Calu3 (cell line): ENCODE measurements at regions not wholly inside any gene's neighbourhood (a gene's known extent, or its start where the extent isn't known, plus 50 kb on each side); places are given as distances from the start of the nearest gene placed in this dataset.
A peak's percentile ranks its signal among the peaks of the same experiment; 100 is the strongest.
"Not testable (repeated sequence)": the region's sequence is repeated elsewhere in the genome, so short reads cannot be mapped to it uniquely, and the experiment has no call there.

Experiments
- BruUV-seq: library from RNA; stranded (reverse); fragments of 400-500 nt; replicated peaks from 2 replicates; lab custom pipeline; 2021; lab: Mats Ljungman, UMichigan
- CTCF ChIA-PET: fragments of 300-600 bp; sonication (Branson Sonifier 250); formaldehyde crosslinking; loops from one replicate; lab custom pipeline; 2022; ENCODE audit warnings: antibody characterized with exemption; lab: Charles Lee
- DNase-seq: peaks from one replicate; pipeline ENCODE4 v3.0.0; 2022
- H3K27ac Mint-ChIP-seq: one replicate; pipeline ENCODE4 v1.8.0; 2022; ENCODE audit warnings: mixed read lengths; ENCODE audit not compliant: unreplicated experiment
- H3K27me3 Mint-ChIP-seq: one replicate; pipeline ENCODE4 v1.8.0; 2022; ENCODE audit warnings: mixed read lengths; ENCODE audit not compliant: unreplicated experiment
- H3K36me3 Mint-ChIP-seq: one replicate; pipeline ENCODE4 v1.8.0; 2022; ENCODE audit warnings: mild to moderate bottlenecking, moderate library complexity, mixed read lengths; ENCODE audit not compliant: insufficient read depth, unreplicated experiment
- H3K4me1 Mint-ChIP-seq: one replicate; pipeline ENCODE4 v1.8.0; 2022; ENCODE audit warnings: mild to moderate bottlenecking, low read depth, mixed read lengths; ENCODE audit not compliant: unreplicated experiment
- H3K4me3 Mint-ChIP-seq: one replicate; pipeline ENCODE4 v1.8.0; 2022; ENCODE audit warnings: mild to moderate bottlenecking, low read depth, moderate library complexity, mixed read lengths; ENCODE audit not compliant: unreplicated experiment
- H3K9me3 Mint-ChIP-seq: one replicate; pipeline ENCODE4 v1.8.0; 2022; ENCODE audit warnings: low read depth, mixed read lengths; ENCODE audit not compliant: unreplicated experiment
- intact Hi-C: fragments of 100-400 bp; cut with micrococcal nuclease; formaldehyde crosslinking; loops from one replicate; pipeline ENCODE4 v1.10.0; 2022; ENCODE audit not compliant: unreplicated experiment
- TF ChIP-seq, protein P1 (sequence below): fragments of 200-600 bp; IDR thresholded peaks from one replicate; pipeline ENCODE4 v1.8.0; 2022; ENCODE audit warnings: antibody characterized with exemption; ENCODE audit not compliant: unreplicated experiment

DNA sequence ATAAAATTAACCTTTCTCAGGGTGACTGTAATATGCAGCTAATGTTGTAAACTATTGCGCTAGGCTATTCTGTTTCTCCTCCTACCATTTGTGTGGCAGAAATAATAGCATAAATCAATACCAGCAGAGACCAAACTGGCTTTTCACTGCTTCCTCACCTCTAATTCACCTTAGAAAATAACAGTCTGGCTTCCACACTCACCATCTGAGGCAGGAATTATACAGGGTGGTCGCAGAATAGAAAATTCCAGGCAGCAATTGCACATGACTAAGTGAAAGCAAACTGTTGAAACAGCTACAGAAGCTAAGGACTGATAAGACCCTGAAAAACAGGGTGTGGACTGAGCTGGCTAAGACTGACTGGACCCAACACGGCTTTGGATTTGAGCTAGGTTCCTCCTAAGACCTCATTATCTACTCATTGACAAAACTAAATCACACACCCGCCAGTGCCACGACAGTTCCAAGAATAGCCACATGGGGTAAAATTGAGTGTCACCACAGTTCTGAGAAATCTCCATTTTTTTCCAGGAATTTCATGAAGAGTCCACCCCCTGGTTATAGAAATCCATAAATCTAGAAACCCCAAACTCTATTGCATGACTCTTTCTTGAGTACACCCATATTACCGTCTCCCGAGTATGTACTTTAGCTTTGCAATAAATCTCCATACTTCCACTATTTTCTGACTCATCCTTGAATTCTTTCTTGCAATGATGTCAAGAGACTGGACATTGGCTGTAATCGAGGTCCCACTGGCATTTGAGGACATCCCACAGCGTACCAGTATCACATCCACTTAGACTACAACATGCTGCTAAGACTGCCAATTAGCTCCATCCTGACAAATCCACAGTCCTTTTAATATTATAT, 60.9 kb upstream of the KCNQ5 start:
- H3K27ac Mint-ChIP-seq: no peak overlapping the region
- peaks cover 27% of the 10 kb centered on the region for H3K4me1 Mint-ChIP-seq
- H3K36me3 Mint-ChIP-seq: no peaks in the 10 kb centered on the region

DNA sequence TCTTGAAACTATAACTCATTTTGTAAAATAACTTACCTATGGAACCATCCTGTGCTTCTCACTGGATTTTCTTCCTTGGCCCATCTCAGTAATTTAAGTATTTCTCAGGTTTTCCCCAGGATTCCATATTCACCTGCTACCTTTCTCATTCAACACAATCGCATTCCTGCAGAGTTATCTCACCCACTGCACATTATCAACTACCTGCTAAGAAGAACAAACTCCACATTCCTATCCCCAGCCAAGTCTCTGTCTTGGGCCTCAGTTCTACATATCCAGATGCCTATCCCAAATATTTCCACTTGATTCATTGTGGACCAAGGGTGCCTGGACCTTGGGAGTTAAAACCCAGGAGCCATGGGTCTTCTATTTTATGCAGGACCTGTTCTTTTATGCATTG, 60.2 kb upstream of the KCNQ5 start:
- CTCF ChIA-PET: no interaction called here

More for the DNA sequence above, 60.9 kb upstream of the KCNQ5 start:
- no peak for DNase-seq
- Mint-ChIP-seq H3K4me3 (no peak overlapping the region), H3K9me3 (no peaks in the 10 kb centered on the region), H3K27me3 (no peaks in the 10 kb centered on the region)
- CTCF ChIA-PET: no interaction called here
- intact Hi-C loops: no loop called here
- BruUV-seq: no TSS peak
- TF ChIP-seq, protein P1, sequence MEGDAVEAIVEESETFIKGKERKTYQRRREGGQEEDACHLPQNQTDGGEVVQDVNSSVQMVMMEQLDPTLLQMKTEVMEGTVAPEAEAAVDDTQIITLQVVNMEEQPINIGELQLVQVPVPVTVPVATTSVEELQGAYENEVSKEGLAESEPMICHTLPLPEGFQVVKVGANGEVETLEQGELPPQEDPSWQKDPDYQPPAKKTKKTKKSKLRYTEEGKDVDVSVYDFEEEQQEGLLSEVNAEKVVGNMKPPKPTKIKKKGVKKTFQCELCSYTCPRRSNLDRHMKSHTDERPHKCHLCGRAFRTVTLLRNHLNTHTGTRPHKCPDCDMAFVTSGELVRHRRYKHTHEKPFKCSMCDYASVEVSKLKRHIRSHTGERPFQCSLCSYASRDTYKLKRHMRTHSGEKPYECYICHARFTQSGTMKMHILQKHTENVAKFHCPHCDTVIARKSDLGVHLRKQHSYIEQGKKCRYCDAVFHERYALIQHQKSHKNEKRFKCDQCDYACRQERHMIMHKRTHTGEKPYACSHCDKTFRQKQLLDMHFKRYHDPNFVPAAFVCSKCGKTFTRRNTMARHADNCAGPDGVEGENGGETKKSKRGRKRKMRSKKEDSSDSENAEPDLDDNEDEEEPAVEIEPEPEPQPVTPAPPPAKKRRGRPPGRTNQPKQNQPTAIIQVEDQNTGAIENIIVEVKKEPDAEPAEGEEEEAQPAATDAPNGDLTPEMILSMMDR: no peak

DNA sequence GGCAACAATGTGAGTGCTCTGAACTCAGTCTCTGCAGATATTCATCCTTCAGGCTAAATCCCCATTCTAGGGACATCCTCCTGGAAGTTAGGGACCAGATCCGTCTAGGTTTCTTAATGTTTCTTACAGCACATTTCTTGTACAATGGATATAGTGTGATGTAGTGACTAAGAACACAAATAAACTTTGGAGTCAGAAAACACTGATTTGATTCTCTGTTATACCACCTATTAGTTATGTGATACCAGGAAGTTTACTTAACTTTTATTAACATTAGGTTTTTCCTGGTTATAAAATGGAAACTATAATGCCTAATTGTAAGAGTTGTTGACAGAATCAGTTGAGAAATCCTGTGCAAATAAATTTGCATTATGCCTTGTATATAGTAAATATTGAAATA, 57.6 kb upstream of the KCNQ5 start:
- no peaks in the 10 kb centered on the region for H3K36me3 Mint-ChIP-seq

More for the DNA sequence above, 60.2 kb upstream of the KCNQ5 start:
- no TSS peak for BruUV-seq
- H3K36me3 Mint-ChIP-seq: no peaks in the 10 kb centered on the region
- H3K27me3 Mint-ChIP-seq: no peaks in the 10 kb centered on the region
- intact Hi-C loops: no loop called here
- H3K4me1 Mint-ChIP-seq: peaks cover 27% of the 10 kb centered on the region
- H3K4me3 Mint-ChIP-seq: no peak overlapping the region
- TF ChIP-seq, protein P1: no peak
- H3K9me3 Mint-ChIP-seq: no peaks in the 10 kb centered on the region
- H3K27ac Mint-ChIP-seq: no peak overlapping the region
- DNase-seq: no peak

DNA sequence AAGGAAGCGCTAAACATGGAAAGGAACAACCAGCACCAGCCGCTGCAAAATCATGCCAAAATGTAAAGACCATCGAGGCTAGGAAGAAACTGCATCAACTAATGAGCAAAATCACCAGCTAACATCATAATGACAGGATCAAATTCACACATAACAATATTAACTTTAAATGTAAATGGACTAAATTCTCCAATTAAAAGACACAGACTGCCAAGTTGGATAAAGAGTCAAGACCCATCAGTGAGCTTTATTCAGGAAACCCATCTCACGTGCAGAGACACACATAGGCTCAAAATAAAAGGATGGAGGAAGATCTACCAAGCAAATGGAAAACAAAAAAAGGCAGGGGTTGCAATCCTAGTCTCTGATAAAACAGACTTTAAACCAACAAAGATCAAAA, 49.9 kb upstream of the KCNQ5 start:
- intact Hi-C loops, H3K4me1 Mint-ChIP-seq, H3K27me3 Mint-ChIP-seq, H3K9me3 Mint-ChIP-seq, BruUV-seq, H3K27ac Mint-ChIP-seq, H3K36me3 Mint-ChIP-seq, CTCF ChIA-PET, DNase-seq, H3K4me3 Mint-ChIP-seq: not testable (repeated sequence)

More for the DNA sequence above, 57.6 kb upstream of the KCNQ5 start:
- Mint-ChIP-seq H3K27ac (peak overlapping the region; percentile 48), H3K27me3 (no peaks in the 10 kb centered on the region), H3K4me1 (peaks cover 27% of the 10 kb centered on the region), H3K4me3 (no peak overlapping the region), H3K9me3 (no peaks in the 10 kb centered on the region)
- TF ChIP-seq, protein P1: no peak
- intact Hi-C loops: no loop called here
- CTCF ChIA-PET: interaction anchor here (1.0 kb wide), 1 partner anchor 16 kb away, joined by 4 read pairs; no protein-coding TSS in a partner anchor
- DNase-seq: no peak
- no TSS peak for BruUV-seq
